ENCODE measurements at regions not wholly inside any gene's neighbourhood (a gene's known extent, or its start where the extent isn't known, plus 50 kb on each side); places are given as distances from the start of the nearest gene placed in this dataset.
"Not testable (repeated sequence)": the region's sequence is repeated elsewhere in the genome, so short reads cannot be mapped to it uniquely, and the experiment has no call there.

DNA sequence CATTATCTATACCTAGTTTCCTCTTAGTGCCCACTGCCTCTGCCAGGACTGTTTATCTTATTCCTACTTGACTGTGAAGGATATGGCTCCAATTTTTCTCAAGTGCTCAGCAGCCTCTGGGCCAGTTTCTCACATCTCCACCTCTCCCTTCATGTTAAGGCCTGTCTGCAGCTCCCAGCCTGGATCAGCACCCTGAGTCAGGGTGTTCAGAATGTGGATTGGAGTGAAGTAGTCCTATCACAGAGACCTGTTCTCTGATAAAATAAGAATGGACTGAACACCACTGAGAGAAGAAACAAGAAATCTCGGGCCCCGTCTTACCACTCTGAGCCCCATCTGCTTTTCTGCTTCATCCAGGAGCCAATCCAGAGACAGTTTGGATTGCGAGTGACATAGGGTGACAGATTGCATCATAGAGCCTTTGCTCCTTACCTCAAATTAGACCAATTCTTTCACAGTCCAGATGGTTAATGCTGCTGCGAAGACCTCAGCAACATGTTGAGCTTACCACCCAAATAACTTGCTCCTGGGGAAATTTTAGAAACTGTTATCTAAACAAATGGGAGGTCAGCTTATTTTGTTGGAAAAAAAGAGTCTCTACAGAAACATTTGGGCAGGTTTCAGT is 473.1 kb downstream of the PDZRN4 start:
- H3K27ac ChIP-seq (ENCODE audit: low read length) = no peak overlapping the region
- no peaks in the 10 kb centered on the region for H3K36me3 ChIP-seq (ENCODE audit: control insufficient read depth in 1 of 2, insufficient read depth in 2 of 2, low read length in 2 of 2)
- H3K9me3 ChIP-seq (ENCODE audit: control insufficient read depth in 1 of 2, low read length in 2 of 2) = no peaks in the 10 kb centered on the region
- H3K27me3 ChIP-seq (ENCODE audit: low read depth, low read length) = no peaks in the 10 kb centered on the region
- no peak overlapping the region for H3K4me3 ChIP-seq (ENCODE audit: low read depth in 1 of 2, low read length in 2 of 2)
- H3K4me1 ChIP-seq (ENCODE audit: control insufficient read depth in 1 of 2, insufficient read depth in 2 of 2, low read length in 2 of 2) = no peaks in the 10 kb centered on the region

DNA sequence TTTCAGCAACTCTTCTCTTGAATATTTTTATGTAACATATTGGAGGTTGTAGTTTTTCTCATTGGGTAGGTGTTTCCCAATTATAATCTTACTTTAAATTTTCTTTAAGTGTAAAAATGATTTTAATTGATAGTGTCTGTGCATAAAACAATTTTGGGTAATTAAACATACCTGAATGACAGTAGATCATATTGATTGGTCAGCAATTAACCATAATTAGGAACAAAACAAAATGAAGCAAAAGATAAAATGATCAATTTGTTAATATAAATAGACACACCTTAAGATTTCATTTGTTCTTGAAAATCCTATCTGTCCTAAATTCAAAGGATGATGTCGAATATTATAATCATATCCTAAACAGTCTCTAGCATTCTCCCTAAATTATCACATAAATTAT is 468.3 kb downstream of the PDZRN4 start:
- Histone ChIP-seq H3K36me3 (ENCODE audit: control insufficient read depth in 1 of 2, insufficient read depth in 2 of 2, low read length in 2 of 2) (no peaks in the 10 kb centered on the region), H3K27me3 (ENCODE audit: low read depth, low read length) (no peaks in the 10 kb centered on the region), H3K4me1 (ENCODE audit: control insufficient read depth in 1 of 2, insufficient read depth in 2 of 2, low read length in 2 of 2) (no peaks in the 10 kb centered on the region), H3K9me3 (ENCODE audit: control insufficient read depth in 1 of 2, low read length in 2 of 2) (no peaks in the 10 kb centered on the region), H3K4me3 (ENCODE audit: low read depth in 1 of 2, low read length in 2 of 2) (no peak overlapping the region), H3K27ac (ENCODE audit: low read length) (no peak overlapping the region)

- Histone ChIP-seq H3K27ac (ENCODE audit: low read length) (no peak overlapping the region), H3K4me1 (ENCODE audit: control insufficient read depth in 1 of 2, insufficient read depth in 2 of 2, low read length in 2 of 2) (no peaks in the 10 kb centered on the region), H3K36me3 (ENCODE audit: control insufficient read depth in 1 of 2, insufficient read depth in 2 of 2, low read length in 2 of 2) (no peaks in the 10 kb centered on the region), H3K9me3 (ENCODE audit: control insufficient read depth in 1 of 2, low read length in 2 of 2) (no peaks in the 10 kb centered on the region), H3K27me3 (ENCODE audit: low read depth, low read length) (no peaks in the 10 kb centered on the region), H3K4me3 (ENCODE audit: low read depth in 1 of 2, low read length in 2 of 2) (no peak overlapping the region)
These were observed 465.5 kb downstream of the PDZRN4 start for GRCh38 chr12:41653386-41654326.

- H3K27me3 ChIP-seq (ENCODE audit: low read depth, low read length) = no peaks in the 10 kb centered on the region
- no peaks in the 10 kb centered on the region for H3K36me3 ChIP-seq (ENCODE audit: control insufficient read depth in 1 of 2, insufficient read depth in 2 of 2, low read length in 2 of 2)
These were observed 464.9 kb downstream of the PDZRN4 start for GRCh38 chr12:41652981-41653380.

GRCh38 chr12:41645624-41646023 is 457.5 kb downstream of the PDZRN4 start:
- Histone ChIP-seq H3K36me3 (ENCODE audit: control insufficient read depth in 1 of 2, insufficient read depth in 2 of 2, low read length in 2 of 2) (no peaks in the 10 kb centered on the region), H3K27ac (ENCODE audit: low read length) (no peak overlapping the region), H3K9me3 (ENCODE audit: control insufficient read depth in 1 of 2, low read length in 2 of 2) (no peaks in the 10 kb centered on the region), H3K4me3 (ENCODE audit: low read depth in 1 of 2, low read length in 2 of 2) (no peak overlapping the region), H3K4me1 (ENCODE audit: control insufficient read depth in 1 of 2, insufficient read depth in 2 of 2, low read length in 2 of 2) (no peaks in the 10 kb centered on the region), H3K27me3 (ENCODE audit: low read depth, low read length) (no peaks in the 10 kb centered on the region)

More at GRCh38 chr12:41652981-41653380, 464.9 kb downstream of the PDZRN4 start:
- Histone ChIP-seq H3K4me1 (ENCODE audit: control insufficient read depth in 1 of 2, insufficient read depth in 2 of 2, low read length in 2 of 2) (no peaks in the 10 kb centered on the region), H3K27ac (ENCODE audit: low read length) (no peak overlapping the region), H3K9me3 (ENCODE audit: control insufficient read depth in 1 of 2, low read length in 2 of 2) (no peaks in the 10 kb centered on the region), H3K4me3 (ENCODE audit: low read depth in 1 of 2, low read length in 2 of 2) (no peak overlapping the region)

DNA sequence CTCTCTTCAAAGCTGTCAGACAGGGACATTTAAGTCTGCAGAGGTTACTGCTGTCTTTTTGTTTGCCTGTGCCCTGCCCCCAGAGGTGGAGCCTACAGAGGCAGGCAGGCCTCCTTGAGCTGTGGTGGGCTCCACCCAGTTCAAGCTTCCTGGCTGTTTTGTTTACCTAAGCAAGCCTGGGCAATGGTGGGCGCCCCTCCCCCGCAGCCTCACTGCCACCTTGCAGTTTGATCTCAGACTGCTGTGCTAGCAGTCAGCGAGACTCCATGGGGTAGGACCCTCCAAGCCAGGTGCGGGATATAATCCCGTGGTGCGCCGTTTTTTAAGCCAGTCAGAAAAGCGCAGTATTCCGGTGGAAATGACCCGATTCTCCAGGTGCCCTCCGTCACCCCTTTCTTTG is 454.7 kb downstream of the PDZRN4 start:
- not testable (repeated sequence) for H3K4me3 ChIP-seq (ENCODE audit: low read depth in 1 of 2, low read length in 2 of 2); H3K9me3 ChIP-seq (ENCODE audit: control insufficient read depth in 1 of 2, low read length in 2 of 2); H3K4me1 ChIP-seq (ENCODE audit: control insufficient read depth in 1 of 2, insufficient read depth in 2 of 2, low read length in 2 of 2); H3K27me3 ChIP-seq (ENCODE audit: low read depth, low read length); H3K36me3 ChIP-seq (ENCODE audit: control insufficient read depth in 1 of 2, insufficient read depth in 2 of 2, low read length in 2 of 2); H3K27ac ChIP-seq (ENCODE audit: low read length)

DNA sequence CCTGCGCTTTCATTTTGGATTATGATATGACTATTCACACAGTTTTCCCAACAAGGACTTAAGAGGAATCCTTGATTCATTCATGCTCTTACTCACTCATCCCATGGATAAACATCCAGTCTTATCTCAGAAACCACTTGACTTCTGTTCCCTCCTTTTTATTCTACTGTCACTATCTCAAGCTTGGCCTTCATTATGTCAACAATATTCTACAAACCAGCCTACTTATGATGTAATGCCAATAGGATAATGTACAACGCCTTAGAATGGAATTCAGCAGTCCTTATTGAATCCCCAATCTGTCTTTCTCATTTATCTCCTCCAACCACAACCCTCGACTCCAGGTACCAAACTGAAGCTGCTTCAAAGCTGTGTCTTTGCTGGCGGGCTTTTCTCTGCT is 448.5 kb downstream of the PDZRN4 start:
- H3K4me1 ChIP-seq (ENCODE audit: control insufficient read depth in 1 of 2, insufficient read depth in 2 of 2, low read length in 2 of 2) = no peaks in the 10 kb centered on the region
- H3K27ac ChIP-seq (ENCODE audit: low read length) = no peak overlapping the region

DNA sequence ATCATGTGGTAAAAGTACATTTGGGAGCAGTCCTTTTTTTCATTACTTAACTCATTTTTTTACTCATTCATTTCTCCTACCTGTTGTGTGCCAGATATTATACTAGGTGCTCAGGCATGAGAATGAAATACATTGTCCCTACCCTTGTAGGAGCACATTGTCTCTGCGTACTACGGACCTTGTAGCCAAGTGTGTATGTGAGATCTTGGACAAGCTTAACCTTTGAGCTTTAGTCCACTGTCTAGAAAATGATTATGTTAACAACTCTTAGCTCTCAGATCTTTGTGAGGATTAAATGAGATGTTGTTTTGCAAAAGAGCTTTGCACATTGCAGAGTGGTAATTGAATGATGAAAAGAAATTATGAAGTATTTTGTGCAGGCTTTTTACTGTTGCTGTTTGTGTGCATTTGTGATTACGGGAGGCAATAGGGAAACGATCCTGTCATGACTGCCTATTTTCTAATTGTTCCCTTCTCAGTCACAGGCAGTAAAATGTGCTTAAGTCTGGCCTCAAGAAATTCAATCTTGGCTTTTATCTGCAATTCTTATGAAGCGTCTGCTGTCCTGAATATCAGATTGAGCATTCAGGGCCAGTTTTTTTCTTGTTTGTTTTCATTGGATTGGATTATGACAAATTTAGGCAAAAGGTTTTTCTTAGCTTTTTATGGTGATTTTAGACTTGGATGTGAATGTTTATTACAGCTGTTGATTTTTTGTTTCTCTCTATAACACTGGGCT is 447.7 kb downstream of the PDZRN4 start:
- Histone ChIP-seq H3K36me3 (ENCODE audit: control insufficient read depth in 1 of 2, insufficient read depth in 2 of 2, low read length in 2 of 2) (no peaks in the 10 kb centered on the region), H3K4me1 (ENCODE audit: control insufficient read depth in 1 of 2, insufficient read depth in 2 of 2, low read length in 2 of 2) (no peaks in the 10 kb centered on the region), H3K4me3 (ENCODE audit: low read depth in 1 of 2, low read length in 2 of 2) (no peak overlapping the region), H3K27me3 (ENCODE audit: low read depth, low read length) (no peaks in the 10 kb centered on the region), H3K9me3 (ENCODE audit: control insufficient read depth in 1 of 2, low read length in 2 of 2) (peaks cover 0 to 3% of the 10 kb centered on the region in 2 donors), H3K27ac (ENCODE audit: low read length) (no peak overlapping the region)

More for the DNA sequence above, 448.5 kb downstream of the PDZRN4 start:
- H3K27me3 ChIP-seq (ENCODE audit: low read depth, low read length) = no peaks in the 10 kb centered on the region
- peaks cover 0 to 3% of the 10 kb centered on the region in 2 donors for H3K9me3 ChIP-seq (ENCODE audit: control insufficient read depth in 1 of 2, low read length in 2 of 2)
- no peak overlapping the region for H3K4me3 ChIP-seq (ENCODE audit: low read depth in 1 of 2, low read length in 2 of 2)
- H3K36me3 ChIP-seq (ENCODE audit: control insufficient read depth in 1 of 2, insufficient read depth in 2 of 2, low read length in 2 of 2) = no peaks in the 10 kb centered on the region

DNA sequence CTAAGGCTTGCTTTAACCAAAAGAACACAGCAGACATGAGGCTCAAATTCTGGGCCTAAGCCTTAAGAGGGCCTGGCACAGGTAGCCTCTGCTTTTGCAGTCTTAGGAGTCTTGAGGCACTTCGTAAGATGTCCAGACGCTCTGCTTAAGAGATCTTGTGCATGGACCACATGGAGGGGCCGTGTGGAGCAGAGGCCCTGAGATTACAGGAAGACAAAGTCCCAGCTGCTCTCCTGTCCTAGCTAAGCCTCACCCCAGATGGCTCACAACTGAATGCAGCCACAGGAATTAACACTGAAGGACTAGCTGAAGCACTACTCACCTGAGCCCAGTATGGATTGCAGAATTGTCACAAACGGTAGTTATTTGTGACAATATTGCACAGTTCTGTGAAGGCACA is 446.0 kb downstream of the PDZRN4 start:
- H3K4me1 ChIP-seq (ENCODE audit: control insufficient read depth in 1 of 2, insufficient read depth in 2 of 2, low read length in 2 of 2) = no peaks in the 10 kb centered on the region
- H3K27me3 ChIP-seq (ENCODE audit: low read depth, low read length) = no peaks in the 10 kb centered on the region
- peaks cover 0 to 7% of the 10 kb centered on the region in 2 donors for H3K9me3 ChIP-seq (ENCODE audit: control insufficient read depth in 1 of 2, low read length in 2 of 2)
- no peaks in the 10 kb centered on the region for H3K36me3 ChIP-seq (ENCODE audit: control insufficient read depth in 1 of 2, insufficient read depth in 2 of 2, low read length in 2 of 2)
- H3K27ac ChIP-seq (ENCODE audit: low read length) = no peak overlapping the region
- no peak overlapping the region for H3K4me3 ChIP-seq (ENCODE audit: low read depth in 1 of 2, low read length in 2 of 2)

DNA sequence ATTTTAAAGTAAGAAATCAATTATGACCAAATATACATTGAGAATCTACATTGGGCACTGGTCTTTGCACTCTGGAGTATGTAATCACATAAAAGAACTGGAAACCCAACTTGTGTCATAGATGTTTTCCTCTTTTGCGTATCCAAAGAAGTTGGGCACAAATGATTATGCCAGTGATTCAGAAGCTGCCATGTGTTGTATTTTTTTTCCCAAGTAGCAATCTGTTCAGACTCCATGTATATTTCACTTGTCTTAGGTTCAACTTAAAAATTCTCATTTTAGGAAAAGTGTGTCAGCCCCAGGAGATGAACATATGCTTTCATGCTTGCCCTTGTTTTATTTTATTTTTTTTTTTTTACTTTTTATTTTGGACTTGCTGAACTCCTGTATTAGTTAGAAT is 441.5 kb downstream of the PDZRN4 start:
- Histone ChIP-seq H3K9me3 (ENCODE audit: control insufficient read depth in 1 of 2, low read length in 2 of 2) (peaks cover 0 to 17% of the 10 kb centered on the region in 2 donors), H3K27ac (ENCODE audit: low read length) (no peak overlapping the region), H3K4me3 (ENCODE audit: low read depth in 1 of 2, low read length in 2 of 2) (no peak overlapping the region), H3K27me3 (ENCODE audit: low read depth, low read length) (no peaks in the 10 kb centered on the region), H3K36me3 (ENCODE audit: control insufficient read depth in 1 of 2, insufficient read depth in 2 of 2, low read length in 2 of 2) (no peaks in the 10 kb centered on the region), H3K4me1 (ENCODE audit: control insufficient read depth in 1 of 2, insufficient read depth in 2 of 2, low read length in 2 of 2) (no peaks in the 10 kb centered on the region)

DNA sequence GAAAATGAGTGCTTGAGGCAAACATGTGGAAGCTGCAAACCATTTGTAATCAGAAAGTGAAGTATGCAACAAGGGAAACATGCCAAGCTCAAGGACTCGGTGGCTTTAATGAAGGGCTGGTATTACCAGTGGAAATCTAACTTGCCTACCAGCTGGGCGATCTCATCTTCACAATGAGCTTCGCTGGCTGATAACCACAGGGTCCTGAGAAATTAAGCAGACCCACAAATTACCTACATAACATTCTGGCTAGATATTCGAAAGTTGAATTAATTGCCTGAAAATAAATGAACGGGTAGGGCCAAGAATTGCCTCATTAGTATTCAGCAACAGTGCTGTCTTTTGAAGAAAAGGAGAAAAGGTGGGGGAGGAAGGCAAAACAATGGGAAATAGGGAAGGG is 439.4 kb downstream of the PDZRN4 start:
- H3K27me3 ChIP-seq (ENCODE audit: low read depth, low read length) = no peaks in the 10 kb centered on the region
- no peak overlapping the region for H3K4me3 ChIP-seq (ENCODE audit: low read depth in 1 of 2, low read length in 2 of 2)
- no peaks in the 10 kb centered on the region for H3K4me1 ChIP-seq (ENCODE audit: control insufficient read depth in 1 of 2, insufficient read depth in 2 of 2, low read length in 2 of 2)
- H3K36me3 ChIP-seq (ENCODE audit: control insufficient read depth in 1 of 2, insufficient read depth in 2 of 2, low read length in 2 of 2) = no peaks in the 10 kb centered on the region
- peaks cover 0 to 14% of the 10 kb centered on the region in 2 donors for H3K9me3 ChIP-seq (ENCODE audit: control insufficient read depth in 1 of 2, low read length in 2 of 2)
- no peak overlapping the region for H3K27ac ChIP-seq (ENCODE audit: low read length)
